Large intestine (tissue), 3 donors: ENCODE measurements at regions not wholly inside any gene's neighbourhood (a gene's known extent, or its start where the extent isn't known, plus 50 kb on each side); places are given as distances from the start of the nearest gene placed in this dataset.

Source experiments
- DNase-seq, 2 donors: peaks; one replicate each; pipeline versions ENCODE4 v3.0.0 to v3.0.0-alpha.2; 2013
- H3K27ac ChIP-seq: one replicate; pipeline ENCODE4 v1.5.1; 2013; ENCODE audit warnings: low read length
- H3K27me3 ChIP-seq: 2 replicates; pipeline ENCODE4 v1.6.1; 2013; ENCODE audit warnings: low read length; ENCODE audit not compliant: control insufficient read depth, insufficient read depth
- H3K36me3 ChIP-seq: 2 replicates; pipeline ENCODE4 v1.6.1; 2013; ENCODE audit warnings: low read length; ENCODE audit not compliant: control insufficient read depth, insufficient read depth
- H3K4me1 ChIP-seq: one replicate; pipeline ENCODE4 v1.6.1; 2013; ENCODE audit warnings: low read length; ENCODE audit not compliant: control insufficient read depth, insufficient read depth
- H3K4me3 ChIP-seq: one replicate; pipeline ENCODE4 v1.5.1; 2013; ENCODE audit warnings: low read length
- H3K9me3 ChIP-seq: one replicate; pipeline ENCODE4 v1.6.1; 2013; ENCODE audit warnings: mild to moderate bottlenecking, low read depth, low read length, moderate library complexity; ENCODE audit not compliant: control insufficient read depth
- WGBS: methylation state at CpG from one replicate; pipeline ENCODE4 v1.1.5; 2013; ENCODE audit warnings: low lambda C conversion rate; ENCODE audit not compliant: insufficient coverage; 5-methylcytosine and 5-hydroxymethylcytosine counted together

DNA sequence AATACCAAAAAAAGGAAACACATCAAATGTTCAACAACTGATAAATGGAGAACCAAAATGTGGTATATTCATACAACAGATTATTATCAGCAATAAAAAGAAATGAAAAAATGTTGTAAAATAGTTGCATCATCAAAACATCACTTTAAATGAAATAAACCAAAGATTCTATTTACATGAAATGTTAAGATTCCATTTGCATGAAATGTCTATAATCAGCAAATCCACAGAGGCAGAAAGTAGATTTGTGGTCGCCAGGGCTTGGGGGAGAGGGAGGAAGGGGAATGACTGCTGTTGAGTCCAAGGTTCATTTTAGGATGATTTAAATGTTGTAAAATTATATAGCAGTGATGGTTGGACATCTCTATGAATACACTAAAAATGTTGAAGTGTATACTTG is 181.9 kb downstream of the RTP5 start:
- H3K27ac ChIP-seq = no peak overlapping the region
- H3K4me3 ChIP-seq = no peak overlapping the region
- no peaks in the 10 kb centered on the region for H3K36me3 ChIP-seq
- H3K27me3 ChIP-seq = peaks cover 17% of the 10 kb centered on the region
- no peaks in the 10 kb centered on the region for H3K4me1 ChIP-seq
- no CpG with 5 or more reads among the region's 1 CpG for WGBS
- DNase-seq = no peak
- peaks cover under 1% of the 10 kb centered on the region for H3K9me3 ChIP-seq

DNA sequence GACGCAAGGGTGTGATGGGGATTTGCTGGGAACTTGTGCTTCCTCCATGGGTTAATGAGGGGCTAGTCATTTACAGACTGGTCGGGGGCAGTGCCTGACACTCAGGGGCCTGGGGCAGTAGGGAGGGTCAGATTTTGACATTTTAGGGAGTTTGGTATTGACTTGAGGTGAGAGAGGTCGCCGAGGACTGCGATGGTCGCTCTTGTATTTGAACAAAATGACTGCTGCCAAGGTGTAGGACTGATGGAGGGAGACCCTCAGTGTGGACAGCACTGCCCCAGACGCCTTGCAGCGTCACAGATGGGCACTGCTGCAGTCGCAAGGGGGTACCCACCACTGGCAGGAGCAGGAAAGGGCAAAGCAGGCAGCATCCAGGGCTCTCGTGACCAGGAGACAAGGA is 182.9 kb downstream of the RTP5 start:
- Histone ChIP-seq H3K9me3 (no peaks in the 10 kb centered on the region), H3K4me3 (no peak overlapping the region), H3K27ac (no peak overlapping the region), H3K27me3 (peaks cover 17% of the 10 kb centered on the region), H3K36me3 (no peaks in the 10 kb centered on the region), H3K4me1 (no peaks in the 10 kb centered on the region)
- no peak for DNase-seq
- no CpG with 5 or more reads among the region's 10 CpGs for WGBS

DNA sequence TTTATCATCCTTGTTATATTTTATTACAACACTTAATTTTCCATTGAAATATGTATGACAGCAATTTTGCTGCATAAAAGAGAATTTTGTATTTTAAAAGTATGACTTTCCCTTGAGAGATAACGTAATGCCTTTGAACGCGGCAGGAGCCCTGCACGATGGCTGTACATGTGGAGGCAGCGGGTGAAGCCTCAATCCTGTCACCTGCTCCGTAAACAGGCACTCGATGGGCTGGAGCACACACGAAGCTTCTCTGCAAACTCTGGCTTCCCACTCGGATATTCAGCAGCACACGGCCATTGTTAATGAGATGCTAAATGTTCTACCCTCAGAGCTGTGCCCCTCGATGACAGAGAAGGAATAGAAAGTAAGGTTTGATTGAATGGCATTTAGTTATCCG is 184.4 kb downstream of the RTP5 start:
- H3K27ac ChIP-seq = no peak overlapping the region
- no peaks in the 10 kb centered on the region for H3K4me1 ChIP-seq
- H3K36me3 ChIP-seq = no peaks in the 10 kb centered on the region
- DNase-seq = no peak
- no CpG with 5 or more reads among the region's 12 CpGs for WGBS
- no peaks in the 10 kb centered on the region for H3K9me3 ChIP-seq
- H3K4me3 ChIP-seq = no peak overlapping the region
- H3K27me3 ChIP-seq = peaks cover 13% of the 10 kb centered on the region

DNA sequence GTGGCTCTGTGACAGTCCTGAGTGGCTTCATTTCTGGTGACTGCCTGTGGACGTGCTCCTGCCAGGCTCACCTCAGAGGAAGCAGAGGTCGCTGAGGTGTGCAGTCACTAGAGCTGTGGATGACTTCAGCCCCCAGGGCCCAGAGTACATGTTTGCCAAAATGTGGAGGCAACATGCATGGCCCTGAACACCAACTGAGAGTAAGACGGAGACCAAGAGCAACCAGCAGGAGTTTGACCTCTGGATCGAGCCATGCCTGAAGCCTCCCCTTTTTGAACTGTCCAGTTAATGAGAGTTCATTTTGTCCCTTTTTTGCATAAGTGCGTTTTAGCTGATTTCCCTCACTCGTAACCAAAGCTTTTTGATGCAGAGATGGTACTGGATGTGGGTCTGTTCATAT is 184.9 kb downstream of the RTP5 start:
- H3K27me3 ChIP-seq = peaks cover 11% of the 10 kb centered on the region
- WGBS = no CpG with 5 or more reads among the region's 6 CpGs
- DNase-seq = no peak
- H3K4me1 ChIP-seq = no peaks in the 10 kb centered on the region
- no peak overlapping the region for H3K4me3 ChIP-seq
- H3K9me3 ChIP-seq = no peaks in the 10 kb centered on the region
- H3K27ac ChIP-seq = no peak overlapping the region
- H3K36me3 ChIP-seq = no peaks in the 10 kb centered on the region

DNA sequence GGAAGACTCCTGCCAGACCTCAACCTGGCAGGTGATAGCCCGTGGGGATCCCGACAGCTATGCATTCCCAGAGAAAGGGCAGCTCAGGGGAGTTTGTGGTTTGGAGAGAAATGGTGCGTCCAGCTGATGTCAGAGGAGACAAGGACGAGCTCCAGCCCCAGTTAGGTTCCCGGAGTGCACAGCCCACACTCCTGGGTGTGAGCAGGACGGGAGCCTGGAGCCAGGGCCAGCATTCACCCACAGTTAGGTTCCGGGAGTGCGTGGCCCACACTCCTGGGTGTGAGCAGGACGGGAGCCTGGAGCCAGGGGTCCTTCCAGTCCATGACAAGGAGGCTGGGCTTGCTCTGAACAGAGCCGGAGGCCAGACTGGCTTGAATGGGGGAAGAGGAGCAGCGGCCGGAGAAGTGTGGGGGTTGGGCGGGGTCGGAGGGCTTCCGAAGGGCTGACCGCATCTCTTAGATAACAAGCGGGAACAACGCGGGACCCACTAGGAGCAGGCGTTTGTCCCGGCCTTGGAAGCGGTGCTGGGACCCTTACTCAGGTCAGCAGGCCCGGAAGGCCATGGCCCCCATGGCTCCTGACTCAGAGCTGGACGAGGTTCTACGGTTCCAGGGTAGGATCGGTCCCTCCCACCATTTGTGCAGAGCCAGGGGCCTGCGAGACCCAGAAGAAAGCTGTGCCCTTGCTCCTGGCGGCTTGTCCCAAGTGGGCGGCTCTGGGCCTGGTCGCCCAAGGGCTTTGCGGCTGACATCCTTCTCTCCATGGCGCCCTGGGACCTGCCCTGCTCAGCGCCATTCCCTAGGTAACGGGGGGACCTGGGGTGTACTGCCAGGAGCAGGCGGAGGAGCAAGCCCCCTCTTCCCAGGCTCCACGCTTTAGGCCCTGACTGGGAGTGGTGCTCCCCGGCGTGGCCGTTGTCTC is 185.6 kb downstream of the RTP5 start:
- DNase-seq = no peak
- H3K36me3 ChIP-seq = no peaks in the 10 kb centered on the region
- no peak overlapping the region for H3K4me3 ChIP-seq
- peaks cover 11% of the 10 kb centered on the region for H3K27me3 ChIP-seq
- no peaks in the 10 kb centered on the region for H3K9me3 ChIP-seq
- no peak overlapping the region for H3K27ac ChIP-seq
- WGBS = no CpG with 5 or more reads among the region's 39 CpGs
- no peaks in the 10 kb centered on the region for H3K4me1 ChIP-seq

DNA sequence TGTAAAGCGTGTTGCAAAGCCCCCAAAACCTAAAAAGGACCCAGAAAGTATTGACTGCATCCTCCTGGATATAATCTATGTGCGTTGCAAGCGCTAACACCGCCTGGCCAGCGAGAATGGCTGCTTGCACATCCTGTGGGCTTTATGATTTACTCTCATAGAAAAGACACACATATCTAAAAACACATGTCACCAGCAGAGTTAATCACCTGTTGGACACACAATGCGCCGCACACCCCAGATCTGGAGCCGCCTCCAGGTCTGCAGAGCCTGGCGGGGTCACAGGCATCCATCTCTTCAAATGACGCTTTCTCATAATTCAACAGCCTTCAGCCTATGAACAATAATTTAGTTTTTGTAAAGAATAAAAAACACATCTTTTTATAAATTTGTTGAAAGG is 186.5 kb downstream of the RTP5 start:
- no peak for DNase-seq
- H3K27ac ChIP-seq = no peak overlapping the region
- H3K36me3 ChIP-seq = no peaks in the 10 kb centered on the region
- H3K4me3 ChIP-seq = no peak overlapping the region
- WGBS = 100% methylated on average over 1 of the region's 10 CpGs
- peaks cover 11% of the 10 kb centered on the region for H3K27me3 ChIP-seq
- no peaks in the 10 kb centered on the region for H3K9me3 ChIP-seq
- no peaks in the 10 kb centered on the region for H3K4me1 ChIP-seq

DNA sequence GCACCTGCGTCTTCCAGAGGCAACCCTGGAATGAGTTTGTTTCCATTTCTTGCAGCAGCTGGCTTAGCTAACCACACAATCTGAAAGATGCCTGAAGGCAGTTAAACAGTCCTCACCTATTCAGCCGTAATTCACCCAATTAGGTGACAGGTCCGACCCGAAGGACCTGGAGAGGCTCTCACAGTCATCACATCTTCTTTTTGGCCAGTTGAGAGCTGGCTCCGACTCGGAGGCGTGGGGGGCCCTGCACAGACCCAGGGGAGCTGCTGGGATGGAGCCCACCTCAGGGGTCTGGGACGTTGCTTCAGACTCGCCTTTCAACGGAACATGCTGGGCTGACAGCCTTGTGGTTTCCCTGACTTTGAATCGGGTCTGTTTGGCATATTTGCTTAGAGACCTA is 187.3 kb downstream of the RTP5 start:
- Histone ChIP-seq H3K4me1 (no peaks in the 10 kb centered on the region), H3K4me3 (no peak overlapping the region), H3K27ac (no peak overlapping the region), H3K36me3 (no peaks in the 10 kb centered on the region), H3K27me3 (peaks cover 11% of the 10 kb centered on the region), H3K9me3 (no peaks in the 10 kb centered on the region)
- no CpG with 5 or more reads among the region's 11 CpGs for WGBS
- no peak for DNase-seq

DNA sequence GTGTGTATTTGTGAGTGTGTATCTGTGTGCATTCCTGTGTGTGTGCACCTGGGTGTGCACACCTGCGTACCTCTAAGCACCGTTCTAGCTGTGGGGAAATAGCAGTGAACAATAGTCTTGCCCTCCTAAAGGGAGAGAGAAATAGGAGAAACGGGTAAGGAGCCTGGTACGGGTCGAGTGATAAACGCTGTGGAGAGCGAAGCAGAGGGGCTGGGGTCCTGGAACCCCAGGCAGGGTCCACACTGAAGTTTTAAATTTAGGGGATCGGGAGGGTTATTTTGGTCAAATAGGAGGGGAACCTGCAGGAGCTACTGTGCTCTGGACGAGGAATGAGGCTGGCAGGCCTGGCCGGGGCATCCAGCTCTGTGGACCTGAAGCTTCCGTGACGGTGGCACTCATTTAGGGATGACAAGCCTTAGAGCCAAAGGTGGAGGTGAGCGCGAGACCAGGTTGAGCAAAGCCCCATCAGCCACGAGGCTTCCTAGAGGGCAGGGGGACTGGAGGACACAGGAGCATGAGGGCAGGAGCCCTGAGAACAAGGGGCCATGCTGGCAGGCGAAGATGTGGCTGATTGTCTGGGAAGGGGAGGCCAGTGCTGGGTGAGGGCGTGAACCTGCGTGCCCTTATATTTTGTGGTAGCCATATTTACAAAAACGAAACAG is 188.0 kb downstream of the RTP5 start:
- no peaks in the 10 kb centered on the region for H3K9me3 ChIP-seq
- H3K4me3 ChIP-seq = no peak overlapping the region
- H3K27me3 ChIP-seq = peaks cover 10% of the 10 kb centered on the region
- H3K36me3 ChIP-seq = no peaks in the 10 kb centered on the region
- H3K27ac ChIP-seq = no peak overlapping the region
- WGBS = 80% methylated on average over 1 of the region's 19 CpGs
- DNase-seq = no peak
- no peaks in the 10 kb centered on the region for H3K4me1 ChIP-seq

DNA sequence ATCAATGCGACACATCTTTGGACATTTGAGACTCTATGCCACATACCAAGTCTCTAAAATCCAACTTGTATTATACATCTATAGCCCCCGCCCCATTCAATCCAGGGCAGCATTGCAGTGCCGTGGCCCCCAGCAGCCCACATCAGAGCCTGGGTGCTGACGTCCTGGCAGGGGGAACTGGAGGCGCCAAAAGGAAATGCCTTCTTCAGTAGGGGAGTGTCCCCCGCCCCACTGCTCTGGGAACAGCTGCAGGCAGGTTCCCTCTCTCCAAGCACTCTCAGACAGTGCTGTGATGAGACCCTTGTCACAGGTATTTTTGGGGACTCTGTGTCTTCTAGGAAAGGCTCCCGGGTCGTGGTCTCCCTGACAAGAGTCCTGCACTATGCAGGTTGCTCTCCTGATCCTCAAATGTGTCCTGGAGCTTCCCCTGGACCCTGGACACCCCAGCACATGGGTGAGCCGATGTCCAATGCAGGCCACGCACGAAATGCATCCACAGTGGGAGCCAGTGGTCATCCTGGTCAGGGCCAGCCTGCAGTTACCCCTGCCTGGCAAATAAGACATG is 188.7 kb downstream of the RTP5 start:
- Histone ChIP-seq H3K27ac (no peak overlapping the region), H3K27me3 (peaks cover 9% of the 10 kb centered on the region), H3K4me3 (no peak overlapping the region), H3K36me3 (no peaks in the 10 kb centered on the region), H3K4me1 (no peaks in the 10 kb centered on the region), H3K9me3 (no peaks in the 10 kb centered on the region)
- 100% methylated on average over 1 of the region's 11 CpGs for WGBS
- no peak for DNase-seq

DNA sequence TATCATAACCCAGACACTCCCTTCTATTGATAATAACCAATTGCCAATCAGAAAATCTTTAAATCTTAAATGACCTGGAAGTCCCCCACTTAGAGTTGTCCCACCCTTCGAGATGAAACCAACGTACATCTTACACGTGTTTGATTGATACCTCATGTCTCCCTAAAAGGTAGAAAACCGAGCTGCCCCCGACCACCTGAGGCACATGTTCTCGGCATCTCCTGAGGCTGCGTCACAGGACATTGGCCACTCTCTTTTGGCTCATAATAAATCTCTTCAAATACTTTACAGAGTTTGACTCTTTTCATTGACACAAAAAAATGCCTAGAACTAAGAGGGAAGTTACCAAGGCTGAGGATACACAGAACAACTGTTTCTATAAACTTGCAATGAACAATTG is 190.0 kb downstream of the RTP5 start:
- no peak overlapping the region for H3K4me3 ChIP-seq
- DNase-seq = no peak
- H3K9me3 ChIP-seq = no peaks in the 10 kb centered on the region
- no peaks in the 10 kb centered on the region for H3K4me1 ChIP-seq
- no peak overlapping the region for H3K27ac ChIP-seq
- H3K27me3 ChIP-seq = peaks cover 9% of the 10 kb centered on the region
- no peaks in the 10 kb centered on the region for H3K36me3 ChIP-seq
- WGBS = 100% methylated on average over 4 of the region's 7 CpGs
